ENCODE measurements at regions not wholly inside any gene's neighbourhood (a gene's known extent, or its start where the extent isn't known, plus 50 kb on each side); places are given as distances from the start of the nearest gene placed in this dataset.
A peak's percentile ranks its signal among the peaks of the same experiment; 100 is the strongest.

- Histone ChIP-seq H3K4me3 (ENCODE audit: severe bottlenecking) (no peak overlapping the region), H3K4me1 (ENCODE audit: insufficient read depth, poor library complexity, severe bottlenecking) (no peaks in the 10 kb centered on the region), H3K27me3 (ENCODE audit: insufficient read depth, poor library complexity, severe bottlenecking) (no peaks in the 10 kb centered on the region), H3K9me3 (ENCODE audit: severe bottlenecking) (no peaks in the 10 kb centered on the region), H3K36me3 (ENCODE audit: low read depth) (no peaks in the 10 kb centered on the region), H3K27ac (ENCODE audit: poor library complexity, severe bottlenecking) (no peak overlapping the region)
- DNase-seq (ENCODE audit: low spot score) = no peak
- TF ChIP-seq, protein P1, sequence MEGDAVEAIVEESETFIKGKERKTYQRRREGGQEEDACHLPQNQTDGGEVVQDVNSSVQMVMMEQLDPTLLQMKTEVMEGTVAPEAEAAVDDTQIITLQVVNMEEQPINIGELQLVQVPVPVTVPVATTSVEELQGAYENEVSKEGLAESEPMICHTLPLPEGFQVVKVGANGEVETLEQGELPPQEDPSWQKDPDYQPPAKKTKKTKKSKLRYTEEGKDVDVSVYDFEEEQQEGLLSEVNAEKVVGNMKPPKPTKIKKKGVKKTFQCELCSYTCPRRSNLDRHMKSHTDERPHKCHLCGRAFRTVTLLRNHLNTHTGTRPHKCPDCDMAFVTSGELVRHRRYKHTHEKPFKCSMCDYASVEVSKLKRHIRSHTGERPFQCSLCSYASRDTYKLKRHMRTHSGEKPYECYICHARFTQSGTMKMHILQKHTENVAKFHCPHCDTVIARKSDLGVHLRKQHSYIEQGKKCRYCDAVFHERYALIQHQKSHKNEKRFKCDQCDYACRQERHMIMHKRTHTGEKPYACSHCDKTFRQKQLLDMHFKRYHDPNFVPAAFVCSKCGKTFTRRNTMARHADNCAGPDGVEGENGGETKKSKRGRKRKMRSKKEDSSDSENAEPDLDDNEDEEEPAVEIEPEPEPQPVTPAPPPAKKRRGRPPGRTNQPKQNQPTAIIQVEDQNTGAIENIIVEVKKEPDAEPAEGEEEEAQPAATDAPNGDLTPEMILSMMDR (IDR thresholded peaks at IDR 0.05; ENCODE audit: poor library complexity, severe bottlenecking) = peak; percentile 34
- 0 out of 3 replicates have a peak, but pooled peaks have one; percentile 25 for ATAC-seq (ENCODE audit: low read depth)
Measured at GRCh38 chr3:146334151-146334550, 83.2 kb upstream of the PLSCR4 start.

DNA sequence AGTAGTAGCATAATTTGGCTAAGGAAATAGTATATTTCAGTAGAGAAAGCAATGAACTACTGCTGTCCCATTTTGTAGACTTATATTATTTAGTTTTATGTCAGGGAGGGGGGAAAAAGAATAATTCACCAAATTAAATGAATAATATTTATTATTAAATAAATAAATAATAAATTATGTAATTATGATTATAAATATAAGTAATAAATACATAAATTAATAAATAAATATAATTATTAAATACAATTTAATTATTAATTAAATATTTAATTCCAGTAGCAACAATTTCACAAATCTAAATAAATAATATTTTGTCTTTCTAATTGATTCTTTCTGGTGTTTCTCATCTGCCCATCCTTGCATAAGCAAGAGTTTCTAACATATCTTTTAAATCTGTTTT is 81.1 kb upstream of the PLSCR4 start:
- TF ChIP-seq, protein P1 (IDR thresholded peaks at IDR 0.05; ENCODE audit: poor library complexity, severe bottlenecking) = no peak
- H3K4me1 ChIP-seq (ENCODE audit: insufficient read depth, poor library complexity, severe bottlenecking) = no peaks in the 10 kb centered on the region
- ATAC-seq (ENCODE audit: low read depth) = no peak

GRCh38 chr3:146326875-146327543 is 76.1 kb upstream of the PLSCR4 start:
- Histone ChIP-seq H3K36me3 (ENCODE audit: low read depth) (no peaks in the 10 kb centered on the region), H3K9me3 (ENCODE audit: severe bottlenecking) (no peaks in the 10 kb centered on the region), H3K27ac (ENCODE audit: poor library complexity, severe bottlenecking) (no peak overlapping the region), H3K4me3 (ENCODE audit: severe bottlenecking) (no peak overlapping the region), H3K27me3 (ENCODE audit: insufficient read depth, poor library complexity, severe bottlenecking) (no peaks in the 10 kb centered on the region), H3K4me1 (ENCODE audit: insufficient read depth, poor library complexity, severe bottlenecking) (no peaks in the 10 kb centered on the region)
- peak; percentile 66 for ATAC-seq (ENCODE audit: low read depth)
- TF ChIP-seq, protein P1 (IDR thresholded peaks at IDR 0.05; ENCODE audit: poor library complexity, severe bottlenecking) = peak; percentile 72
- DNase-seq (ENCODE audit: low spot score) = no peak

More for the DNA sequence above, 81.1 kb upstream of the PLSCR4 start:
- Histone ChIP-seq H3K27ac (ENCODE audit: poor library complexity, severe bottlenecking) (no peak overlapping the region), H3K27me3 (ENCODE audit: insufficient read depth, poor library complexity, severe bottlenecking) (no peaks in the 10 kb centered on the region), H3K9me3 (ENCODE audit: severe bottlenecking) (no peaks in the 10 kb centered on the region), H3K4me3 (ENCODE audit: severe bottlenecking) (no peak overlapping the region), H3K36me3 (ENCODE audit: low read depth) (no peaks in the 10 kb centered on the region)
- no peak for DNase-seq (ENCODE audit: low spot score)

- Histone ChIP-seq H3K4me3 (ENCODE audit: severe bottlenecking) (no peak overlapping the region), H3K9me3 (ENCODE audit: severe bottlenecking) (no peaks in the 10 kb centered on the region), H3K4me1 (ENCODE audit: insufficient read depth, poor library complexity, severe bottlenecking) (no peaks in the 10 kb centered on the region), H3K36me3 (ENCODE audit: low read depth) (no peaks in the 10 kb centered on the region), H3K27ac (ENCODE audit: poor library complexity, severe bottlenecking) (no peak overlapping the region), H3K27me3 (ENCODE audit: insufficient read depth, poor library complexity, severe bottlenecking) (no peaks in the 10 kb centered on the region)
- TF ChIP-seq, protein P1 (IDR thresholded peaks at IDR 0.05; ENCODE audit: poor library complexity, severe bottlenecking) = no peak
- DNase-seq (ENCODE audit: low spot score) (no peak), ATAC-seq (ENCODE audit: low read depth) (no peak)
Measured at GRCh38 chr3:146325170-146325569, 74.3 kb upstream of the PLSCR4 start.

DNA sequence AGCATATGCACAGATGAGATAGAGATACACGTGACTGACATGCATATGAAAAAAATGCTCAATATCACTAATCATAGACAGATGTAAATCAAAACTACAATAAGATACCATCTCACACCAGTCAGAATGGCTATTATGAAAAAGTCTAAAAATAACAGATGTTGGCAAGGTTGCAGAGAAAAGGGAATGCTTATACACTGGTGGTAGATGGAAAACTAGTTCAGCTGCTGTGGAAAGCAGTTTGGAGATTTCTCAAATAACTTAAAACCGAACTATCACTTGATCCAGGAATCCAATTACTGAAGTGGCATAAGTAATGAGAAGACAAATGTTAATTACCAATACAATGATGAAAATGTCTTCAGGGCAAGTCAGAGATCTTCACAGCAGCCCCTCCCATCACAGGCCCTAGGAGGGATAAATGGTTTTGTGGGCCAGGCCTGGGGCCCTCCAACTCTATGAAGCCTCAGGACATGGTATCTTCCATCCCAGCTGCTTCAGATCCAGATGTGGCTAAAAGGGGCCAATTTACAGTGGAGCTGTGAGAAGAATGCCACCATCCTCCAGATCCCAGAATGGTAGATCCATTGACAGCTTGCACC is 71.4 kb upstream of the PLSCR4 start:
- Histone ChIP-seq H3K36me3 (ENCODE audit: low read depth) (no peaks in the 10 kb centered on the region), H3K27me3 (ENCODE audit: insufficient read depth, poor library complexity, severe bottlenecking) (no peaks in the 10 kb centered on the region), H3K4me1 (ENCODE audit: insufficient read depth, poor library complexity, severe bottlenecking) (no peaks in the 10 kb centered on the region), H3K9me3 (ENCODE audit: severe bottlenecking) (no peaks in the 10 kb centered on the region), H3K27ac (ENCODE audit: poor library complexity, severe bottlenecking) (no peak overlapping the region), H3K4me3 (ENCODE audit: severe bottlenecking) (no peak overlapping the region)
- DNase-seq (ENCODE audit: low spot score) (no peak), ATAC-seq (ENCODE audit: low read depth) (no peak)
- TF ChIP-seq, protein P1 (IDR thresholded peaks at IDR 0.05; ENCODE audit: poor library complexity, severe bottlenecking) = no peak

All from RWPE2 (cell line).